ENCODE measurements at regions not wholly inside any gene's neighbourhood (a gene's known extent, or its start where the extent isn't known, plus 50 kb on each side); places are given as distances from the start of the nearest gene placed in this dataset.
A peak's percentile ranks its signal among the peaks of the same experiment; 100 is the strongest.
"Not testable (repeated sequence)": the region's sequence is repeated elsewhere in the genome, so short reads cannot be mapped to it uniquely, and the experiment has no call there.

DNA sequence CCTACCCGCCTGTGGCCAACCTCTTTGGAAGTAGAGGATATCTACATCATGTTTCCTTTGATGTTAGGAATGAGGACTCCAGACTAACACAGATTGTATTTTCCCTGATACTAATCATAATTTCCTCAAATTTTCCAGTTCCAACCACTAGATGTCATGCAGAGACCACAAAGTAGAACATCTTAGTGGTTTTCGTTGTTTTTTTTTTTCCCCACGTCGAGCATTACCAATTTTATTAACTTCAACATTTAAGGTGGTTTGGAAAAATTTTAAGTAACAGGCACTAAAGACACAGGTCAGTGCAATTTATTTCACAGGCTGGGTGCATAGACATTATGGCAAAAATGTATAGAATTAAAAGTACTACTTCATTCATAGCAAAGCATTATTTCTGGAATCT lies 280.1 kb downstream of the ANKRD30B start:
- TF ChIP-seq, protein P1, sequence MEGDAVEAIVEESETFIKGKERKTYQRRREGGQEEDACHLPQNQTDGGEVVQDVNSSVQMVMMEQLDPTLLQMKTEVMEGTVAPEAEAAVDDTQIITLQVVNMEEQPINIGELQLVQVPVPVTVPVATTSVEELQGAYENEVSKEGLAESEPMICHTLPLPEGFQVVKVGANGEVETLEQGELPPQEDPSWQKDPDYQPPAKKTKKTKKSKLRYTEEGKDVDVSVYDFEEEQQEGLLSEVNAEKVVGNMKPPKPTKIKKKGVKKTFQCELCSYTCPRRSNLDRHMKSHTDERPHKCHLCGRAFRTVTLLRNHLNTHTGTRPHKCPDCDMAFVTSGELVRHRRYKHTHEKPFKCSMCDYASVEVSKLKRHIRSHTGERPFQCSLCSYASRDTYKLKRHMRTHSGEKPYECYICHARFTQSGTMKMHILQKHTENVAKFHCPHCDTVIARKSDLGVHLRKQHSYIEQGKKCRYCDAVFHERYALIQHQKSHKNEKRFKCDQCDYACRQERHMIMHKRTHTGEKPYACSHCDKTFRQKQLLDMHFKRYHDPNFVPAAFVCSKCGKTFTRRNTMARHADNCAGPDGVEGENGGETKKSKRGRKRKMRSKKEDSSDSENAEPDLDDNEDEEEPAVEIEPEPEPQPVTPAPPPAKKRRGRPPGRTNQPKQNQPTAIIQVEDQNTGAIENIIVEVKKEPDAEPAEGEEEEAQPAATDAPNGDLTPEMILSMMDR (conservative IDR thresholded peaks at IDR 0.05; ENCODE audit: low read depth, low read length) = peak; percentile 43; the same call in 1 of the 2 replicates
- H3K27ac ChIP-seq; H3K27me3 ChIP-seq (ENCODE audit: insufficient read depth, low read depth); H3K4me2 ChIP-seq; H3K9ac ChIP-seq; H2AFZ ChIP-seq (ENCODE audit: low read depth); H3K4me1 ChIP-seq (ENCODE audit: low read depth, poor library complexity, severe bottlenecking); H3K79me2 ChIP-seq (ENCODE audit: insufficient read depth, low read depth); H3K4me3 ChIP-seq (IDR thresholded peaks at IDR 0.05; ENCODE audit: insufficient read depth, low read depth, low read length); H3K36me3 ChIP-seq (ENCODE audit: insufficient read depth); H4K20me1 ChIP-seq (ENCODE audit: insufficient read depth): not testable (repeated sequence)

DNA sequence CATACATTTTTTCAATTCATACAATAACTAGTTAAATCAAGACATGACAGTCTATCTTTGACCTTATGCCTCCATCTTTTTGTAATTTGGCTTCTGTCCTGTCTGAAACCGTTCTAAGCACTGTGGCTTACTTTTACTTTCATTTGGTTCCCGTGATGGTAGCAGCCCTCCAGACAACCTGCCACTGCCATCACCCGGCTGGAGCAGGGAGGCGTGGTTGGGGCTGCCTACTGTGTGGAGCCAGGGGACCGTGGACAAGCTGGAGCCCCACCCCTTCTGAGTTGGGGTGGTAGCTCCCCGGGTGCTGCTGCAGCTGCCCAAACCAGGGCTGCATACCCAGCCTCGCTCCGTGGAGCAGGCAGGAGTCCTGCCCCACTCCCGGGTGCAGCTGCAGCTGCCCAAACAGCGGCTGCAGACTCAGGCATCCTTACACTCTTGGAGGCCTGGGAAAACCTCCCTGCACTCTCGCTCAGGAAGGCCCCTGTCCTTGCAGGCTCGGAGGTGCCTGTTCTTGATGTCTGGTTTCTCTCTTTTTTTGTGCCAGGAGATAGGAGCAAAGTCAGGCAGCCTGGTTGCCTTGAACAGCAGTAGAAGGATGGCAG lies 312.4 kb downstream of the ANKRD30B start:
- not testable (repeated sequence) for H3K4me2 ChIP-seq; H3K4me3 ChIP-seq (IDR thresholded peaks at IDR 0.05; ENCODE audit: insufficient read depth, low read depth, low read length); H3K27ac ChIP-seq; H3K4me1 ChIP-seq (ENCODE audit: low read depth, poor library complexity, severe bottlenecking); H3K79me2 ChIP-seq (ENCODE audit: insufficient read depth, low read depth); H3K27me3 ChIP-seq (ENCODE audit: insufficient read depth, low read depth); H3K9ac ChIP-seq; H2AFZ ChIP-seq (ENCODE audit: low read depth); H4K20me1 ChIP-seq (ENCODE audit: insufficient read depth); H3K36me3 ChIP-seq (ENCODE audit: insufficient read depth)

DNA sequence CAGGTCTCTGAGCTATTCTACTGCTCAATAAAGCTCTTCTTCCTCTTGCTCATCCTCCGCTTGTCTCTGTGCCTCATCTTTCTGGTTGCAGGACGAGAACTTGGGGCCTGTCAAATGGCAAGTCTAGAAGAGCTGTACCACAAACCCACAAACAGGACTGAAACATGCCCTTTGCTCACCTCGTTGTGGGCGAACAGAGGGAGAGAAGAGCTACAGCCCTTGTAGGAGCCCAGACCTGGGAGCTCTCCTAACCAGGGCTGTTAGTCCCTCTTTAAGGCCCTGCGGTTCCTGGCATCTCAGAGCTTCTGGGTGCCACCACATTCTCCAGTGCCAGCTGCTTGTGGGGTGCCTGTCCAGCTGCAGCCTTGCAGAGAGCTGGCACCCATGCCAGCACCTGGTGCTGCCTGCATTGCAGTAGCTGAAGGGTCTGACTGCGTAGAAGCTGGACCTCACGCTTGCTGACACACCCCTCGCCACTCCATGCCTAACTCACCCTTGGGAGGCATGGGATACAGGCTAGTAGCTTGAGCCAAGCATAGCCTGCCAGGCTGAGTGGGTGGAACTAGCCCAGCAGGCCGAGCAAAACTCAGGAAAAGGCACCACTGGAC lies 313.4 kb downstream of the ANKRD30B start:
- not testable (repeated sequence) for H3K79me2 ChIP-seq (ENCODE audit: insufficient read depth, low read depth); H3K36me3 ChIP-seq (ENCODE audit: insufficient read depth); H3K27ac ChIP-seq; H3K9ac ChIP-seq; H3K4me2 ChIP-seq; H4K20me1 ChIP-seq (ENCODE audit: insufficient read depth); H3K4me3 ChIP-seq (IDR thresholded peaks at IDR 0.05; ENCODE audit: insufficient read depth, low read depth, low read length); H2AFZ ChIP-seq (ENCODE audit: low read depth); H3K27me3 ChIP-seq (ENCODE audit: insufficient read depth, low read depth); H3K4me1 ChIP-seq (ENCODE audit: low read depth, poor library complexity, severe bottlenecking)

DNA sequence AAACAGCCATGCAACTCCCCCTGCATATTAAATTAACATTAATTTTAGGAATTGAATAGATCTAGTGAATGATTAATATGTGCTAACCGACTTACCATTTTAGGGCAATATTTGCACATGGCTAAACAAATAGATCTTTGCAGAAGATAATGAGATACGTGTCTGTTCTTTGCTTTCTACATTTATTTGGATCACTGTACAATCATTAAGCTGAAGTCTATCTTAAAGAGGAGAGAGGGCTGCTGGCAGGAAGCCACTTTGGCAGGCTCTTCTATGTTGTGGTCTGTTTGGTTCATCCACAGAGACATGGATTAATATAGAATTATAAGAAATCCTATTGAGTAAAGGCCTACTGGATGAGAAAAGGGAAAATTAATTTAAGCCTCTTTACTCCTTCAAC lies 318.5 kb downstream of the ANKRD30B start:
- H3K27ac ChIP-seq; H2AFZ ChIP-seq (ENCODE audit: low read depth); H3K36me3 ChIP-seq (ENCODE audit: insufficient read depth); H3K27me3 ChIP-seq (ENCODE audit: insufficient read depth, low read depth); H3K4me2 ChIP-seq; H3K9ac ChIP-seq; H3K4me3 ChIP-seq (IDR thresholded peaks at IDR 0.05; ENCODE audit: insufficient read depth, low read depth, low read length); H4K20me1 ChIP-seq (ENCODE audit: insufficient read depth); H3K4me1 ChIP-seq (ENCODE audit: low read depth, poor library complexity, severe bottlenecking); H3K79me2 ChIP-seq (ENCODE audit: insufficient read depth, low read depth): not testable (repeated sequence)

DNA sequence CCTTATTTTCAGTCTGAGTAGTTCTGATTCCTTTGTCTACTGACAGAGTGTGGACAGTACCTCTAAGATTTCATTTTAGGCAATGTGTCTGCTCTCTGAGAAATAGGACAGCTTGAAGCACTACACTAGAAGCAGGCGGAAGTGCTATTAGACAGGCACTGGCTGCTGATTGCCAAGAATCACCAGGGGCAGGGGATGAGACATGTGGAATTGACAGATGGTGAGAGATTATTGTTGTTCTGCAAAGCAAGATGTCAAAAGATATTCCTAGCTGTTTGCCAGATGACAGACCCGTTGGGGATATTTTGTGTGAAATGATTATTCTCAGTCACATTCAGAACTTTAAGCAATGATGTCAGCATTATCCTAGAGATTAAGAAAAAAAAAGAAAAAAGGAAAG lies 323.3 kb downstream of the ANKRD30B start:
- not testable (repeated sequence) for H3K4me3 ChIP-seq (IDR thresholded peaks at IDR 0.05; ENCODE audit: insufficient read depth, low read depth, low read length); H3K27ac ChIP-seq; H3K79me2 ChIP-seq (ENCODE audit: insufficient read depth, low read depth); H4K20me1 ChIP-seq (ENCODE audit: insufficient read depth); H3K9ac ChIP-seq; H3K36me3 ChIP-seq (ENCODE audit: insufficient read depth); H3K4me1 ChIP-seq (ENCODE audit: low read depth, poor library complexity, severe bottlenecking); H2AFZ ChIP-seq (ENCODE audit: low read depth); H3K27me3 ChIP-seq (ENCODE audit: insufficient read depth, low read depth); H3K4me2 ChIP-seq

Measured in KMS-11 (cell line).